GM03348 (cell line): ENCODE measurements at regions not wholly inside any gene's neighbourhood (a gene's known extent, or its start where the extent isn't known, plus 50 kb on each side); places are given as distances from the start of the nearest gene placed in this dataset.
"Not testable (repeated sequence)": the region's sequence is repeated elsewhere in the genome, so short reads cannot be mapped to it uniquely, and the experiment has no call there.

Source experiments
- DNase-seq: peaks from one replicate; pipeline ENCODE4 v3.0.0; 2012; ENCODE audit warnings: low spot score

DNA sequence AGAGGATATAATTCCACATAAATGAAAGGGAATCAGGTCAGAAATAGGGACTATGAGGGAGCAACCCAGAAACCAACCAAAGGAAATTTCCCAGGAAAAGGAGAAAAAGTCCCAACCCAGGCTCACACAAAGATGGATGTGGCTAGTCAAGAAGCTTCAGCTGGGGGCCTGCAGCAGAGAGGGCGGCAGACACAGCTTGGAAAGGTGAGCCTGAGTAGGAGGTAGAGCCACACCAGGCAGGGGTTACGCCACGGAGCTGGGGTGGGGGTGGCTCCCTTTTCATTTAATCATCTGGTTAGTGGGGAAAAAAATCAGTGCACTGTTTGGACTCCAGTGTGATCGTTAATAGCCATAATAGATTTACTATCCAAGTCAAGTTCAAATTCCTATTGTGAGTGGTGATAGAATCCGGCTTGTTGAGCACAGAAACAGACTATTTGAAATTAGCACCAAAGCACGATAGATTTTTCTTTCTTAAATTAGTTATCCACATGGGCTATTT lies 220.6 kb downstream of the TPBG start:
- DNase-seq: no peak

DNA sequence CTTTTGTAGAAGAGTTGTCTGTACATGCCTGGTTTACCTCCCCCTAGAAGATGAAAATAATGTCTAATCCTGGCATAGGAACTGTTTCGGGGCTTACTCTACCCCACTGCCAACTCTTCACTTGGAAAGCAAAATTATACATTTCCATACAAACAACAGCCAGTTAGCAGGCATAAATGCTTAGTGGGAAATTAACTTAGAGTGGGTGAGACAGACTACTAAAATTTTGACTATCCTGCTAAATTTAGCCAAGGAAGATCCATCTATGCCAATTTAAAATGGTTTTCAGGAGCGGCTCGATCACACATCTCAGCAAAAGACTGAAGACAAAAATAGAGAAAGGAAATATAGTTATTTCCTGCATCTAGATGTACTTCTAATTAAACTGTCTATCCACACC lies 221.2 kb downstream of the TPBG start:
- DNase-seq: no peak

DNA sequence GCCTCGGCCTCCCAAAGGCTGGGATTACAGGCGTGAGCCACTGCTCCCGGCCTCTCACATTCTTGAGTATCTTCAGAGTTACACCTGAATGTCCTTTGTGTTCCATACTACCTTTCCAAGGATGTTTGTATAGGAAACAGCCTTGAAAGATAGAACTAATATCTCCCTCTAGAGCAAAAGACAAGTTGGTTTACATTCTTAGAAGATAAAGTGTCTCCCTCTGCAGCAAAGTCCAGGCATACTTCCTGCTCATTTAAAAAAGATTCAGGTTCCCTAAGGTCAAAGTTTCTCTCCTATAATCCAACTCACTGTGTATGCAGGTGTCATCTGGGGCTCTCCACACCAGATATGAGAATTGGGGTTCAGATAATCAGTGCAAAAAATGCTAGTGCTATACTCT lies 224.4 kb downstream of the TPBG start:
- DNase-seq: no peak

DNA sequence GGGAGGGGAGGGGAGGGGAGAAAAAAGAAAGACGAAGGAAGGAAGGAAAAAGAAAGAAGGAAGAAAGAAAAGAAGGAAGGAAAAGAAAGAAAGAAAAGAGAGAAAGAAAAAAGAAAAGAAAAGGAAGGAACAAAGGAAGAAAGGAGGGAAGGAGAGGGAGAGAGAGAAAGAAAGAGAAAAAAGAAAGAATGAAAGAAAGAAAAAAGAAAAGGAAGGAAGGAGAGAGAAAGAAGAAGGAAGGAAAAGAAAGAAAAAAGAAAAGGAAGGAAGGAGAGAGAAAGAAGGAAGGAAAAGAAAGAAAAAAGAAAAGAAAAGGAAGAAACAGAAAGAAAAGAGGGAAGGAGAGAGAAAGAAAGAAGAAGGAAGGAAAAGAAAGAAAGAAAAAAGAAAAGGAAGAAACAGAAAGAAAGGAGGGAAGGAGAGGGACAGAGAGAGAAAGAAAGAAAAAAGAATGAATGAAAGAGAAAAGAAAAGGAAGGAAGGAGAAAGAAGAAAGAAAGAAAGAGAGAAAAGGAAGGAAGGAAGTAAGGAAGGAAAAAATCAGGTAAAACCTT lies 225.3 kb downstream of the TPBG start:
- no peak for DNase-seq

DNA sequence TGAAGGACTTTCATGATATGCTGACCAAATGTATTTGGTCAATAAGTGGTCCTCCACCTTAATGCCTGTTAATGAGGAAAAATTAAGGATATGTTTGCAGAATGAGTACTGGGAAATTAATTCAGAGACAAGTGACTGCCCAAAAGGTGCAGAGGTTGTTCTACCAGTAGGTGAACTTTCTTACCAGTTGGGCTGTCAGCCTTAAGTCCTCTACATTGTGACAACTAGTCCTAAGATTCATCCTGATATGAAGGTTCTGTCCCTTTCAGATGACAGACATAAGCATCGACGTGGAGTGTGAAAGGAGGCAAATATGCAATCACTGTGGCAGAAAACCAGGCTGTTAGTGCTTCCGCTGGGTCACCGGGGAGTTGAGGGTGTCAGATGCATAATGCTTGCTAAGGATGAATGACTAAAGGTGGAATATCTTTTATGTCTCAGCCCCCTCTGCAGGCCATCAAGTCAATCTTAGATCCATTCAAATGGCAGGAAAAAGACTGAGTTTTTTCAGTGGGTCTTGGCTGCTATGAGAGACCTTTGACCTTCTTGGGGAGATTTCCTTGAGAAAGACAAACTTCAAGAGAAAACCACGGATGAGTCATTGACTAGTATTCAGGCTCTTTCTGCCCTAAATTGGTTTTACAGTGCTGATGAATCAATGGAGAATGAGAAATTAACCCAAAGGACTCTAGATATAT lies 226.0 kb downstream of the TPBG start:
- peak; percentile 32 for DNase-seq

GRCh38 chr6:82597201-82597600 lies 233.6 kb downstream of the TPBG start:
- DNase-seq: no peak

GRCh38 chr6:82602776-82603175 lies 239.2 kb downstream of the TPBG start:
- DNase-seq: no peak

- no peak for DNase-seq
Measured at GRCh38 chr6:82603871-82604270, 240.3 kb downstream of the TPBG start.

DNA sequence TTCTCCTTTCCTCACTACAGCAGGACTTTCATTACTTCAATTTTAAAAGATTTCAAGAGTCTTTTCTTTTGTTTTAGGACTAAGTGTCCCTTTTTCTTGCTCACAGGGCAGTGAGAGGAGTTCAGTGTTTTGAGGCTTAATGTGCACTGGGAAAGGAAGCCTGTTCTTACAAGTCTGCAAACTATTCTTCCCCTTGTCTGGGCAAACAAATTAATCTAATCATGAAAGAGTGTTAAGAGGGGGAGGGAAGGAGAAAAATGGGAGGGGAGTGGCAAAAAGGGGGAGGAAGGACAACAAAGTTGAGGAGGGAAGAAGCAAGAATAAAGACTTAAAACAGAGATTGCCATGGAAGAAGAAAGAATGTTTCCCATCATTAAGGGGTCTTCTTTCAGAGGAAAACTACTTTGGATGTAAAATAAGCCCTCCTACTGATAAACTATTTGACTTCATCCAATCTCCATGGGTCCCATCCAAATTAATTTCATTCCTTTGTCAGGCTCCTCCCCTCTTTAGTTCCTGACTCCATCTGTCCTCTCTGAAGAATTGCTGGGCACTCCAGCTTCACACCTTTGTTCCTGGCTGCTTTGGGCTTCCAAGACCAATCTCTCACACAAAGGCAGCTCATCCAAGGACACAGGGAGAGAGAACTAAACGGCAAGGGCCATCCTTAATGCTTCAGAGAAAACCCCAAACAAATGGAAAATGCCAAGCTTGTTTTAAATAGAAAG lies 244.5 kb downstream of the TPBG start:
- no peak for DNase-seq

- no peak for DNase-seq
Measured at GRCh38 chr6:82608781-82609180, 245.2 kb downstream of the TPBG start.

DNA sequence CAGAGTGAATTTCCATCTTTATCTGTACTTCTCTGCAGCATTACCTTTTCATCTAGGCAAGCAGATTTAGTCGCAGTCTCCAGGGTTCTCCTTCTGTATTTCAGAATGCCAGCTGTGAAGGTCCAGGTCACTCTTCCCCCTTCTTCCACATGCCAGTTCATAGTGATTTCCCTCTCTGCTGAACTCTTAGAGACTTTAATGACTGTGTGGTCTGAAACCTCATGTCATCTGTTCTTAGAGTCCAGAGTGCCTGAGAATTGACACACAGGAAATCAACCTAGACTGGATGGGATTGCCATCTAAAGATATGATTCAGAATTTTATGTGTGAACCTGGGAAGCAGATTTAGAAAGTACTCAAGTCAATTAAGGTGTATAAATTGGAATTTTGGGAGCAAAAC lies 248.1 kb downstream of the TPBG start:
- DNase-seq: no peak

- no peak for DNase-seq
Measured at GRCh38 chr6:82612475-82613039, 248.9 kb downstream of the TPBG start.

- DNase-seq: no peak
Measured at GRCh38 chr6:82614518-82614917, 250.9 kb downstream of the TPBG start.

DNA sequence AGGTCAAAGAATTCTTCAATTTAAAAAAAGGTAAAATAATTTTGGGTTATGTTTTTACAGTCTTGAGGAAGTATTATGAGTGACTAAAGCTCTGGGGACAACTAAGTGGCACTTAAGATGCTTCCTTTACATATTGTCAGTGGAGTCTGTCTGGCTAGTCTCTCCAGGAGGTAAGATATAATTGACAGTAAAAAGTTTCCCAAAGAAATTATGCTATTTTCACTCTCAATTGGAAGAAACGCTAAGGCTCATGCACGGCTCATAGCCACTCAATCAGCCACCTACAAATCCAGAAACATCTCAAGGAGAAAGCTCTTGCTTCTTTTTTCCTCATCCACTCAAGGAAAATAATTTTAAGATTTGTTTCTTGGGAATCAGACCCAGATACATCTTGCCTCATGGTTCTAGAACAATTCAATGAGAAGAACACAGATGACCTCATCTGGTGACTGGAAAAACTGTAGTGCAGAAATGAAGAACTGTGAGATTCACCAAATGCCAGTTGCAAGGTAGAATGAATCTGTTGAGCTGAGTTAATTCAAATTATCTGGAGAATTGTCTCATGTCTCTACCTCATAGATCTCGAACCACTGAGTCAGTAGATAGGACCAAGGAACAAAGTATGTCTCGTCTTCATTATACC lies 252.9 kb downstream of the TPBG start:
- no peak for DNase-seq

- DNase-seq: no peak
Measured at GRCh38 chr6:82617648-82618047, 254.0 kb downstream of the TPBG start.

GRCh38 chr6:82619573-82619972 lies 256.0 kb downstream of the TPBG start:
- no peak for DNase-seq

DNA sequence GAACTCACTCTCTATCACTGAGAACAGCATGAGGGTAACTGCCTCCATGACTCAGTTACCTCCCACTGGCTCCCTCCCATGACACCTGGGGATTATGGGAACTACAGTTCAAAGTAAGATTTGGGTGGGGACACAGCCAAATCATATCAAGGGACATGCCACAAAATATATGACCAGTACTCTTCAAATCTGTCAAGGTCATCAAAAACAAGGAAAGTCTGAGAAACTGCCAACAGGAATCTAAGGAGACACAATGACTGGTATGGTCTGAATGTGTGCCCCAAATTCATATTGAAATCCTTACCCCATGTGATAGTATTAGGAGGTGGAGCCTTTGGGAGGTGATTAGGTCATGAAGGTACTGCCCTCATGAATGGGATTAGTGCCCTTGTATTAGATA lies 258.8 kb downstream of the TPBG start:
- no peak for DNase-seq

DNA sequence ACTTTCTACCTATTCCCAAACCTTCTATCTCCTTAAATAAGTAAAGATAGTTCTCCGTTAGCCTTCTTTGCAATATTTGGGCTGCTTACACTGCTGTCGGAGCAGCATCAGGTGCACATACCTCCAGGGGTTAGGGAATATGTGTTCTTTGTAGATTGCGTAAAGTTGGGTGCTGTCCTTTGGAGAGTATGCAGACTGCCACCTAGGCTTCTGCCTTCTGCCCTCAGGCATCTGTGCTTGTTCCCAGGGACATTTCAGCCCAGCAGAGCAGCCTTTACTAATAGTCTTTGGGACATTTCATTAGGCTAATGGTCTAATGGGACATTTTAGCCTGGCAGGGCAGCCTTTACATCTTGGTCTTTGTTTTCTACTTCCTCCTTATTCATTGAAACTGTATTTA lies 260.6 kb downstream of the TPBG start:
- no peak for DNase-seq

DNA sequence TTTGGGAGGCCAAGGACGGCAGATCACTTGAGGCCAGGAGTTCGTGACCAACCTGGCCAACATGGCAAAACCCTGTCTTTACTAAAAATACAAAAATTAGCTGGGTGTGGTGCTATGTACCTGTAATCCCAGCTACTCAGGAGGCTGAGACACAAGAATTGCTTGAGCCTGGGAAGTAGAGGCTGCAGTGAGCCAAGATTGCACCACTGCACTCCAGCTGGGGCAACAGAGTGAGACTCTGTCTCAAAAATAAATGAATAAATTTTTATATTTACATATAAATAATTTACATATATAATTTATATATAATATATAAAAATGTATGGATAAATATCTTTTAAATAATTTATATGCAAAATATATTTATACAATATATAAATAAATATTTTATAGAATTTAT lies 263.3 kb downstream of the TPBG start:
- not testable (repeated sequence) for DNase-seq

GRCh38 chr6:82629921-82630320 lies 266.3 kb downstream of the TPBG start:
- no peak for DNase-seq

- no peak for DNase-seq
Measured at GRCh38 chr6:82641677-82642076, 278.1 kb downstream of the TPBG start.

- no peak for DNase-seq
Measured at GRCh38 chr6:82645536-82646230, 282.1 kb downstream of the TPBG start.
